K562 (cell line): ENCODE measurements at regions not wholly inside any gene's neighbourhood (a gene's known extent, or its start where the extent isn't known, plus 50 kb on each side); places are given as distances from the start of the nearest gene placed in this dataset.
A peak's percentile ranks its signal among the peaks of the same experiment; 100 is the strongest.

Experiments
- ADNP ChIP-seq: fragments of 200-800 bp; sonication (Bioruptor generic); IDR thresholded peaks from 2 replicates; pipeline ENCODE4 v1.6.1; 2016; ENCODE audit warnings: missing genetic modification characterization, missing compliant biosample characterization
- CBFA2T3 ChIP-seq: fragments of 450-650 bp; IDR thresholded peaks from 2 replicates; pipeline ENCODE4 v1.6.1; 2017
- GABPB1 ChIP-seq: sonication (generic); formaldehyde crosslinking; IDR thresholded peaks from 2 replicates; pipeline ENCODE4 v1.8.0; 2022; ENCODE audit warnings: mild to moderate bottlenecking, missing genetic modification reagents
- GTF2E2 ChIP-seq: fragments of 200-800 bp; sonication (Bioruptor generic); IDR thresholded peaks from 2 replicates; pipeline ENCODE4 v1.6.1; 2016; ENCODE audit warnings: missing genetic modification characterization, missing compliant biosample characterization
- JUND ChIP-seq, 2 experiments: IDR thresholded peaks; 2 replicates in 1 of 2; 3 replicates in 1 of 2; pipeline ENCODE4 v1.6.1; 2011; ENCODE audit warnings: borderline replicate concordance in 2 of 2, low read depth in 2 of 2, low read length in 2 of 2, improper control_type of control experiment in 1 of 2, missing biosample characterization in 1 of 2, missing genetic modification characterization in 1 of 2, missing genetic modification reagents in 1 of 2
- NCOA4 ChIP-seq: fragments of 450-650 bp; IDR thresholded peaks from 2 replicates; pipeline ENCODE4 v1.6.1; 2018; ENCODE audit warnings: mild to moderate bottlenecking; ENCODE audit not compliant: partially characterized antibody
- POLR2B ChIP-seq: fragments of 450-650 bp; IDR thresholded peaks from 2 replicates; pipeline ENCODE4 v1.6.1; 2018; ENCODE audit warnings: low read depth; ENCODE audit not compliant: partially characterized antibody
- RBBP5 ChIP-seq: fragments of 200-600 bp; sonication (generic); IDR thresholded peaks from 2 replicates; pipeline ENCODE4 v1.6.1; 2012; ENCODE audit warnings: borderline replicate concordance, mild to moderate bottlenecking, low read length, control low read depth, inconsistent platforms; ENCODE audit not compliant: insufficient read depth, poor library complexity, severe bottlenecking
- ZNF668 ChIP-seq: fragments of 250-450 bp; sonication (Bioruptor Pico); IDR thresholded peaks from 2 replicates; pipeline ENCODE4 v1.8.0; 2022; ENCODE audit warnings: mild to moderate bottlenecking, inconsistent platforms
- ZNF76 ChIP-seq: fragments of 250-450 bp; sonication (Bioruptor Pico); IDR thresholded peaks from 2 replicates; pipeline ENCODE4 v1.4.0; 2020; ENCODE audit warnings: mild to moderate bottlenecking, moderate library complexity, borderline replicate concordance
- TF ChIP-seq, protein P1 (sequence below), 2 experiments: fragments of 200-800 bp in 1 of 2; sonication (Bioruptor generic) in 1 of 2; sonication (generic) in 1 of 2; formaldehyde crosslinking in 1 of 2; IDR thresholded peaks in 1 of 2; conservative IDR thresholded peaks in 1 of 2; 2 replicates each; pipeline versions ENCODE4 v1.5.0 to v1.6.1; 2016 to 2020; ENCODE audit warnings: missing compliant biosample characterization in 1 of 2, missing genetic modification characterization in 1 of 2, missing genetic modification reagents in 1 of 2
- TF ChIP-seq, protein P2 (sequence below): sonication (generic); formaldehyde crosslinking; IDR thresholded peaks from 2 replicates; pipeline ENCODE4 v1.8.1; 2022; ENCODE audit warnings: missing genetic modification reagents
- TF ChIP-seq, protein P3 (sequence below): sonication (generic); formaldehyde crosslinking; IDR thresholded peaks from 2 replicates; pipeline ENCODE4 v1.8.0; 2022; ENCODE audit warnings: missing genetic modification reagents, mild to moderate bottlenecking, borderline replicate concordance
- TF ChIP-seq, protein P4 (sequence below): sonication (generic); formaldehyde crosslinking; IDR thresholded peaks from 2 replicates; pipeline ENCODE4 v1.8.1; 2023; ENCODE audit warnings: mild to moderate bottlenecking, missing genetic modification reagents
- TF ChIP-seq, protein P5 (sequence below): fragments of 450-650 bp; IDR thresholded peaks from 2 replicates; pipeline ENCODE4 v1.6.1; 2016; ENCODE audit warnings: borderline replicate concordance

DNA sequence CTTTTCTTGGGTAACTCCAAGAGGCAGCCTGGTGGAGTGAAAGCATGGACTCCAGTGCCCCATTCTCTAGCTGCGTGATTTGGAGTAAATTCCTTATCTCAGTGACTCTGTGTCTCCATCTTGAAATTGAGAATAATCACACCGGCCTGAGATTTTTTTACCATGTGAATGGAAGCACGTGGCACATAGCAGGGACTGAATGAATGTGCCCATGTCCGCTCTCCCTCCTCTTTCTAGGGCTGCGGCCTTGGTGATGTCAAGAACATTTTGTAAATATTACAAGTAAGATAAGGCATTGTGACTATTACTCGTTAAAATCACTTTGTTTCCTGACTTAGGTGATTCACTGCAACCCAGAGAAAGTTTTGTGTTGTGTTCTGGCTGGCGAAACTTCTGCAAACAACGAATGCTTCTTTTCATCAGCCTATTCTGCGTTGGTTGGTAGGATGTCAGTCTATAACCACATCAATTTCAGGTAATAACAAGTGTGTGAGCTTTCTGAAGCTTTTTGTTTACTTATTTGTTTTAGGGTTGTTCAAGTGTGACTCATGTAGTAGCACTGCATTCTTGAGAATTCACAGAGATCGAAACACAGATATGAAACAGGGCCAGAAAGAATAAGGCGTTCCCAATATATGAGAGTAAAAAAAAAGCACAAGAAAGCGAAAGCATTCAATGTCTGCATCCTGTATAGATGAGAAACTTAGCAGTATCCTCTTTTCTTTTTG is 135.7 kb upstream of the SLC45A1 start (continued):
- no peak for TF ChIP-seq POLR2B
- TF ChIP-seq, protein P1, sequence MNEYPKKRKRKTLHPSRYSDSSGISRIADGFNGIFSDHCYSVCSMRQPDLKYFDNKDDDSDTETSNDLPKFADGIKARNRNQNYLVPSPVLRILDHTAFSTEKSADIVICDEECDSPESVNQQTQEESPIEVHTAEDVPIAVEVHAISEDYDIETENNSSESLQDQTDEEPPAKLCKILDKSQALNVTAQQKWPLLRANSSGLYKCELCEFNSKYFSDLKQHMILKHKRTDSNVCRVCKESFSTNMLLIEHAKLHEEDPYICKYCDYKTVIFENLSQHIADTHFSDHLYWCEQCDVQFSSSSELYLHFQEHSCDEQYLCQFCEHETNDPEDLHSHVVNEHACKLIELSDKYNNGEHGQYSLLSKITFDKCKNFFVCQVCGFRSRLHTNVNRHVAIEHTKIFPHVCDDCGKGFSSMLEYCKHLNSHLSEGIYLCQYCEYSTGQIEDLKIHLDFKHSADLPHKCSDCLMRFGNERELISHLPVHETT (CRISPR knock-in tag; conservative IDR thresholded peaks at IDR 0.05 in 1 of 2, IDR thresholded peaks at IDR 0.05 in 1 of 2), result no peak
- no peak for TF ChIP-seq ZNF76 (CRISPR knock-in tag)
- no peak for TF ChIP-seq RBBP5
- no peak for TF ChIP-seq ADNP (tag)
- no peak for TF ChIP-seq GTF2E2 (tag)
- TF ChIP-seq NCOA4, result no peak
- TF ChIP-seq GABPB1 (CRISPR knock-in tag), result no peak
- TF ChIP-seq, protein P2, sequence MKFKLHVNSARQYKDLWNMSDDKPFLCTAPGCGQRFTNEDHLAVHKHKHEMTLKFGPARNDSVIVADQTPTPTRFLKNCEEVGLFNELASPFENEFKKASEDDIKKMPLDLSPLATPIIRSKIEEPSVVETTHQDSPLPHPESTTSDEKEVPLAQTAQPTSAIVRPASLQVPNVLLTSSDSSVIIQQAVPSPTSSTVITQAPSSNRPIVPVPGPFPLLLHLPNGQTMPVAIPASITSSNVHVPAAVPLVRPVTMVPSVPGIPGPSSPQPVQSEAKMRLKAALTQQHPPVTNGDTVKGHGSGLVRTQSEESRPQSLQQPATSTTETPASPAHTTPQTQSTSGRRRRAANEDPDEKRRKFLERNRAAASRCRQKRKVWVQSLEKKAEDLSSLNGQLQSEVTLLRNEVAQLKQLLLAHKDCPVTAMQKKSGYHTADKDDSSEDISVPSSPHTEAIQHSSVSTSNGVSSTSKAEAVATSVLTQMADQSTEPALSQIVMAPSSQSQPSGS (CRISPR knock-in tag), result no peak
- TF ChIP-seq ZNF668 (CRISPR knock-in tag), result no peak
- TF ChIP-seq, protein P3, sequence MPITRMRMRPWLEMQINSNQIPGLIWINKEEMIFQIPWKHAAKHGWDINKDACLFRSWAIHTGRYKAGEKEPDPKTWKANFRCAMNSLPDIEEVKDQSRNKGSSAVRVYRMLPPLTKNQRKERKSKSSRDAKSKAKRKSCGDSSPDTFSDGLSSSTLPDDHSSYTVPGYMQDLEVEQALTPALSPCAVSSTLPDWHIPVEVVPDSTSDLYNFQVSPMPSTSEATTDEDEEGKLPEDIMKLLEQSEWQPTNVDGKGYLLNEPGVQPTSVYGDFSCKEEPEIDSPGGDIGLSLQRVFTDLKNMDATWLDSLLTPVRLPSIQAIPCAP (CRISPR knock-in tag), result no peak
- no peak for TF ChIP-seq CBFA2T3
- TF ChIP-seq, protein P4, sequence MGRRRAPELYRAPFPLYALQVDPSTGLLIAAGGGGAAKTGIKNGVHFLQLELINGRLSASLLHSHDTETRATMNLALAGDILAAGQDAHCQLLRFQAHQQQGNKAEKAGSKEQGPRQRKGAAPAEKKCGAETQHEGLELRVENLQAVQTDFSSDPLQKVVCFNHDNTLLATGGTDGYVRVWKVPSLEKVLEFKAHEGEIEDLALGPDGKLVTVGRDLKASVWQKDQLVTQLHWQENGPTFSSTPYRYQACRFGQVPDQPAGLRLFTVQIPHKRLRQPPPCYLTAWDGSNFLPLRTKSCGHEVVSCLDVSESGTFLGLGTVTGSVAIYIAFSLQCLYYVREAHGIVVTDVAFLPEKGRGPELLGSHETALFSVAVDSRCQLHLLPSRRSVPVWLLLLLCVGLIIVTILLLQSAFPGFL (CRISPR knock-in tag), result no peak
- TF ChIP-seq, protein P5, sequence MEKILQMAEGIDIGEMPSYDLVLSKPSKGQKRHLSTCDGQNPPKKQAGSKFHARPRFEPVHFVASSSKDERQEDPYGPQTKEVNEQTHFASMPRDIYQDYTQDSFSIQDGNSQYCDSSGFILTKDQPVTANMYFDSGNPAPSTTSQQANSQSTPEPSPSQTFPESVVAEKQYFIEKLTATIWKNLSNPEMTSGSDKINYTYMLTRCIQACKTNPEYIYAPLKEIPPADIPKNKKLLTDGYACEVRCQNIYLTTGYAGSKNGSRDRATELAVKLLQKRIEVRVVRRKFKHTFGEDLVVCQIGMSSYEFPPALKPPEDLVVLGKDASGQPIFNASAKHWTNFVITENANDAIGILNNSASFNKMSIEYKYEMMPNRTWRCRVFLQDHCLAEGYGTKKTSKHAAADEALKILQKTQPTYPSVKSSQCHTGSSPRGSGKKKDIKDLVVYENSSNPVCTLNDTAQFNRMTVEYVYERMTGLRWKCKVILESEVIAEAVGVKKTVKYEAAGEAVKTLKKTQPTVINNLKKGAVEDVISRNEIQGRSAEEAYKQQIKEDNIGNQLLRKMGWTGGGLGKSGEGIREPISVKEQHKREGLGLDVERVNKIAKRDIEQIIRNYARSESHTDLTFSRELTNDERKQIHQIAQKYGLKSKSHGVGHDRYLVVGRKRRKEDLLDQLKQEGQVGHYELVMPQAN, result no peak
- TF ChIP-seq JUND (IDR thresholded peaks at IDR 0.05; ENCODE audit: borderline replicate concordance, low read depth, low read length), result peak; percentile 82; the same call in 1 of the 2 replicates
- TF ChIP-seq JUND (tag; IDR thresholded peaks at IDR 0.05; ENCODE audit: borderline replicate concordance, low read depth, low read length), result peak; percentile 70; the same call in 2 of the 3 replicates
